H1 (cell line): ENCODE measurements at regions not wholly inside any gene's neighbourhood (a gene's known extent, or its start where the extent isn't known, plus 50 kb on each side); places are given as distances from the start of the nearest gene placed in this dataset.

Source experiments
- CTCF ChIA-PET: fragments of 300-600 bp; sonication (Branson Sonifier 250); formaldehyde crosslinking; loops from one replicate; lab custom pipeline; 2021; ENCODE audit not compliant: partially characterized antibody; lab: Charles Lee
- POLR2A ChIA-PET: fragments of 300-600 bp; sonication (Branson Sonifier 250); formaldehyde crosslinking; loops from one replicate; lab custom pipeline; 2021; ENCODE audit warnings: inconsistent platforms; ENCODE audit not compliant: partially characterized antibody; lab: Charles Lee
- DNase-seq, 2 experiments: peaks; one replicate each; pipeline versions ENCODE4 v3.0.0 to v3.0.0-alpha.2; 2010 to 2022; ENCODE audit warnings: low spot score in 2 of 2, low read depth in 1 of 2, mixed read lengths in 1 of 2
- FAIRE-seq: peaks from 2 replicates; lab custom pipeline; 2011; peaks lifted over from hg19 to GRCh38; lab: Jason Lieb, UNC
- H2AFZ ChIP-seq: 2 replicates; pipeline ENCODE4 v1.8.1; 2012; ENCODE audit warnings: low read length, inconsistent platforms
- H2AK5ac ChIP-seq: 2 replicates; pipeline ENCODE4 v1.6.1; 2013; ENCODE audit warnings: low read depth, low read length
- H2BK120ac ChIP-seq: replicated peaks from 2 replicates; pipeline ENCODE3; 2013; ENCODE audit warnings: low read depth, low read length, inconsistent platforms
- H2BK12ac ChIP-seq: 2 replicates; pipeline ENCODE4 v1.6.1; 2013; ENCODE audit warnings: low read depth, low read length
- H2BK15ac ChIP-seq: 2 replicates; pipeline ENCODE4 v1.6.1; 2013; ENCODE audit warnings: low read length
- H2BK20ac ChIP-seq: 2 replicates; pipeline ENCODE4 v1.6.1; 2013; ENCODE audit warnings: low read length
- H2BK5ac ChIP-seq: 2 replicates; pipeline ENCODE4 v1.6.1; 2013; ENCODE audit warnings: low read depth, low read length
- H3K14ac ChIP-seq: 2 replicates; pipeline ENCODE4 v1.6.1; 2013; ENCODE audit warnings: inconsistent platforms; ENCODE audit not compliant: insufficient read length
- H3K18ac ChIP-seq: 2 replicates; pipeline ENCODE4 v1.6.1; 2013; ENCODE audit warnings: low read length; ENCODE audit errors: extremely low read depth
- H3K23ac ChIP-seq: 2 replicates; pipeline ENCODE4 v1.6.1; 2013; ENCODE audit warnings: inconsistent platforms; ENCODE audit not compliant: insufficient read length
- H3K23me2 ChIP-seq: 2 replicates; pipeline ENCODE4 v1.6.1; 2013; ENCODE audit warnings: low read depth, low read length
- H3K27ac ChIP-seq: 2 replicates; pipeline ENCODE4 v1.6.1; 2011; ENCODE audit warnings: low read depth, low read length, inconsistent platforms
- H3K27me3 ChIP-seq, 4 experiments: replicated peaks in 1 of 4; 1 replicate in 1 of 4; 2 replicates in 3 of 4; pipeline versions ENCODE4 v1.6.1 to v1.8.1; 2011 to 2013; ENCODE audit warnings: low read length in 3 of 4, mild to moderate bottlenecking in 3 of 4, inconsistent platforms in 2 of 4, mixed read lengths in 2 of 4, moderate library complexity in 1 of 4; ENCODE audit not compliant: control insufficient read depth in 3 of 4, insufficient read depth in 3 of 4; ENCODE audit errors: extremely low read depth in 1 of 4
- H3K36me3 ChIP-seq, 4 experiments: 2 replicates each; pipeline versions ENCODE4 v1.6.1 to v1.8.1; 2011 to 2013; ENCODE audit warnings: mild to moderate bottlenecking in 4 of 4, low read length in 3 of 4, moderate library complexity in 2 of 4, control low read depth in 1 of 4, inconsistent platforms in 1 of 4; ENCODE audit not compliant: insufficient read depth in 4 of 4, control insufficient read depth in 2 of 4
- H3K4ac ChIP-seq: replicated peaks from 2 replicates; pipeline ENCODE3; 2013; ENCODE audit warnings: low read length, low read depth, mixed read lengths, inconsistent platforms; ENCODE audit not compliant: insufficient read length
- H3K4me1 ChIP-seq, 4 experiments: replicated peaks in 1 of 4; 1 replicate in 1 of 4; 2 replicates in 3 of 4; pipeline versions ENCODE4 v1.6.1 to v1.8.1; 2011 to 2013; ENCODE audit warnings: low read length in 3 of 4, inconsistent platforms in 2 of 4, mixed read lengths in 1 of 4; ENCODE audit not compliant: insufficient read depth in 4 of 4, control insufficient read depth in 3 of 4
- H3K4me2 ChIP-seq, 2 experiments: 2 replicates each; pipeline versions ENCODE4 v1.6.1 to v1.8.1; 2011 to 2013; ENCODE audit warnings: low read depth in 2 of 2, low read length in 2 of 2, control low read depth in 1 of 2, inconsistent platforms in 1 of 2, mild to moderate bottlenecking in 1 of 2; ENCODE audit not compliant: insufficient read depth in 1 of 2
- H3K4me3 ChIP-seq, 4 experiments: fragments of 200-600, 300-600 bp in 1 of 4; sonication (generic), shearing (Covaris generic), sonication (Bioruptor Twin) in 1 of 4; 2 replicates each; pipeline versions ENCODE4 v1.5.1 to v1.8.1; 2011 to 2016; ENCODE audit warnings: low read length in 4 of 4, low read depth in 3 of 4, control low read depth in 2 of 4, inconsistent platforms in 2 of 4, mild to moderate bottlenecking in 2 of 4, mixed read lengths in 1 of 4, moderate library complexity in 1 of 4; ENCODE audit not compliant: insufficient read depth in 2 of 4; ENCODE audit errors: extremely low read depth in 1 of 4
- H3K56ac ChIP-seq: replicated peaks from 2 replicates; pipeline ENCODE3; 2013; ENCODE audit warnings: low read depth, mild to moderate bottlenecking, mixed read lengths, low read length, inconsistent platforms; ENCODE audit not compliant: insufficient read length
- H3K79me1 ChIP-seq: 2 replicates; pipeline ENCODE4 v1.6.1; 2013; ENCODE audit warnings: low read depth, low read length, control low read depth
- H3K79me2 ChIP-seq, 2 experiments: 2 replicates each; pipeline versions ENCODE4 v1.6.1 to v1.8.1; 2012 to 2013; ENCODE audit warnings: low read length in 2 of 2, mild to moderate bottlenecking in 2 of 2, inconsistent platforms in 1 of 2; ENCODE audit not compliant: insufficient read depth in 2 of 2, control insufficient read depth in 1 of 2
- H3K9ac ChIP-seq, 4 experiments: replicated peaks in 1 of 4; 1 replicate in 1 of 4; 2 replicates in 3 of 4; pipeline versions ENCODE4 v1.6.1 to v1.8.1; 2011 to 2013; ENCODE audit warnings: low read depth in 3 of 4, low read length in 3 of 4, control low read depth in 2 of 4, mild to moderate bottlenecking in 2 of 4, moderate library complexity in 2 of 4, inconsistent platforms in 1 of 4; ENCODE audit errors: extremely low read depth in 1 of 4
- H3K9me3 ChIP-seq, 2 experiments: 2 replicates each; pipeline versions ENCODE4 v1.6.1 to v1.8.1; 2012 to 2013; ENCODE audit warnings: mild to moderate bottlenecking in 2 of 2, moderate library complexity in 2 of 2, control low read depth in 1 of 2, inconsistent platforms in 1 of 2, low read depth in 1 of 2, low read length in 1 of 2, mixed read lengths in 1 of 2; ENCODE audit not compliant: insufficient read depth in 2 of 2
- H4K20me1 ChIP-seq, 2 experiments: replicated peaks in 1 of 2; 2 replicates each; pipeline versions ENCODE3 to v1.8.1; 2011 to 2013; ENCODE audit warnings: inconsistent platforms in 2 of 2, low read length in 2 of 2, mild to moderate bottlenecking in 1 of 2; ENCODE audit not compliant: insufficient read depth in 2 of 2, control insufficient read depth in 1 of 2
- H4K5ac ChIP-seq: 2 replicates; pipeline ENCODE4 v1.6.1; 2013; ENCODE audit warnings: low read length, low read depth, mixed read lengths, inconsistent platforms; ENCODE audit not compliant: insufficient read length
- H4K8ac ChIP-seq: 2 replicates; pipeline ENCODE4 v1.8.0; 2013; ENCODE audit warnings: mild to moderate bottlenecking, moderate library complexity, low read length, inconsistent platforms; ENCODE audit not compliant: insufficient read depth; ENCODE audit errors: extremely low read depth
- H4K91ac ChIP-seq: replicated peaks from 2 replicates; pipeline ENCODE3; 2013; ENCODE audit warnings: low read length, mixed read lengths, inconsistent platforms; ENCODE audit not compliant: insufficient read length
- EGR1 ChIP-seq: IDR thresholded peaks from 2 replicates; pipeline ENCODE4 v1.6.1; 2011; ENCODE audit warnings: low read depth, low read length, borderline replicate concordance
- POLR2A ChIP-seq, 2 experiments: IDR thresholded peaks; 1 replicate in 1 of 2; 2 replicates in 1 of 2; pipeline ENCODE4 v1.6.1; 2011; ENCODE audit warnings: low read depth in 2 of 2, low read length in 2 of 2, mild to moderate bottlenecking in 2 of 2; ENCODE audit errors: control extremely low read depth in 1 of 2
- TAF7 ChIP-seq: optimal IDR thresholded peaks from 2 replicates; pipeline ENCODE3; 2011; ENCODE audit warnings: low read depth, mild to moderate bottlenecking, inconsistent platforms, low read length, moderate library complexity, borderline replicate concordance
- TBP ChIP-seq: IDR thresholded peaks from 2 replicates; pipeline ENCODE4 v1.6.1; 2011; ENCODE audit warnings: low read depth, low read length, improper control_type of control experiment
- TCF12 ChIP-seq: IDR thresholded peaks from 2 replicates; pipeline ENCODE4 v1.6.1; 2011; ENCODE audit warnings: low read depth, mild to moderate bottlenecking, low read length
- USF2 ChIP-seq: IDR thresholded peaks from 2 replicates; pipeline ENCODE4 v1.6.1; 2011; ENCODE audit warnings: low read length, improper control_type of control experiment
- ZNF274 ChIP-seq: IDR thresholded peaks from 2 replicates; pipeline ENCODE4 v1.7.0; 2012; ENCODE audit warnings: low read length, borderline replicate concordance; ENCODE audit errors: extremely low read depth
- WGBS, 2 experiments: shearing (Covaris generic) in 1 of 2; methylation state at CpG; one replicate each; pipeline versions ENCODE4 v1.1.6 to v1.1.7; 2013 to 2015; ENCODE audit warnings: low lambda C conversion rate in 2 of 2, mixed read lengths in 2 of 2, inconsistent platforms in 1 of 2, low coverage in 1 of 2, missing lambda C conversion rate in 1 of 2; ENCODE audit not compliant: insufficient replicate concordance in 2 of 2, insufficient coverage in 1 of 2, insufficient read length in 1 of 2; ENCODE audit errors: extremely low coverage in 1 of 2, missing lambda C conversion rate in 1 of 2; 5-methylcytosine and 5-hydroxymethylcytosine counted together

- peak overlapping the region; percentile 28 for H2BK120ac ChIP-seq
- H4K5ac ChIP-seq: no peak overlapping the region
- H2AFZ ChIP-seq: 0 out of 2 replicates have a peak overlapping the region, but pooled peaks have one; percentile 45
- no peak overlapping the region for H3K56ac ChIP-seq
- H3K14ac ChIP-seq: no peak overlapping the region
- no peak overlapping the region for H2BK12ac ChIP-seq
- H4K91ac ChIP-seq: no peak overlapping the region
- ChIA-PET CTCF (no interaction called here), POLR2A (no interaction called here)
- no peaks in the 10 kb centered on the region for H3K27me3 ChIP-seq
- H4K8ac ChIP-seq: no peak overlapping the region
- H2AK5ac ChIP-seq: no peak overlapping the region
- no peaks in the 10 kb centered on the region for H3K9me3 ChIP-seq
- H2BK20ac ChIP-seq: no peak overlapping the region
- no peak overlapping the region for H3K4me2 ChIP-seq
- no peak overlapping the region for H3K9ac ChIP-seq
- no peak overlapping the region for H2BK5ac ChIP-seq
- no peak overlapping the region for H3K4ac ChIP-seq
- no peaks in the 10 kb centered on the region for H4K20me1 ChIP-seq
- no peak overlapping the region for H2BK15ac ChIP-seq
- no peak overlapping the region for H3K18ac ChIP-seq
- no peak overlapping the region for H3K4me3 ChIP-seq
- DNase-seq (no peak), FAIRE-seq (no peak)
- no peaks in the 10 kb centered on the region for H3K23me2 ChIP-seq
- 91% methylated on average over 3 of the region's 3 CpGs; no CpG with 5 or more reads in 1 of the 2 experiments for WGBS, 2 experiments
- no peak for TF ChIP-seq POLR2A (IDR thresholded peaks at IDR 0.05; ENCODE audit: control extremely low read depth in 1 of 2, low read depth in 2 of 2, low read length in 2 of 2)
- no peak for TF ChIP-seq ZNF274
- no peak for TF ChIP-seq TBP
- TF ChIP-seq TAF7: no peak
- no peak for TF ChIP-seq USF2
- no peak for TF ChIP-seq EGR1
- no peak for TF ChIP-seq TCF12
- H3K4me1 ChIP-seq: no peaks in the 10 kb centered on the region
- no peak overlapping the region for H3K23ac ChIP-seq
- H3K27ac ChIP-seq: no peak overlapping the region
- H3K36me3 ChIP-seq: no peaks in the 10 kb centered on the region
- no peaks in the 10 kb centered on the region for H3K79me1 ChIP-seq
- no peaks in the 10 kb centered on the region for H3K79me2 ChIP-seq
Observed at GRCh38 chr6:49202924-49203536, 260.0 kb downstream of the MMUT start.
